ENCODE measurements at regions not wholly inside any gene's neighbourhood (a gene's known extent, or its start where the extent isn't known, plus 50 kb on each side); places are given as distances from the start of the nearest gene placed in this dataset.

DNA sequence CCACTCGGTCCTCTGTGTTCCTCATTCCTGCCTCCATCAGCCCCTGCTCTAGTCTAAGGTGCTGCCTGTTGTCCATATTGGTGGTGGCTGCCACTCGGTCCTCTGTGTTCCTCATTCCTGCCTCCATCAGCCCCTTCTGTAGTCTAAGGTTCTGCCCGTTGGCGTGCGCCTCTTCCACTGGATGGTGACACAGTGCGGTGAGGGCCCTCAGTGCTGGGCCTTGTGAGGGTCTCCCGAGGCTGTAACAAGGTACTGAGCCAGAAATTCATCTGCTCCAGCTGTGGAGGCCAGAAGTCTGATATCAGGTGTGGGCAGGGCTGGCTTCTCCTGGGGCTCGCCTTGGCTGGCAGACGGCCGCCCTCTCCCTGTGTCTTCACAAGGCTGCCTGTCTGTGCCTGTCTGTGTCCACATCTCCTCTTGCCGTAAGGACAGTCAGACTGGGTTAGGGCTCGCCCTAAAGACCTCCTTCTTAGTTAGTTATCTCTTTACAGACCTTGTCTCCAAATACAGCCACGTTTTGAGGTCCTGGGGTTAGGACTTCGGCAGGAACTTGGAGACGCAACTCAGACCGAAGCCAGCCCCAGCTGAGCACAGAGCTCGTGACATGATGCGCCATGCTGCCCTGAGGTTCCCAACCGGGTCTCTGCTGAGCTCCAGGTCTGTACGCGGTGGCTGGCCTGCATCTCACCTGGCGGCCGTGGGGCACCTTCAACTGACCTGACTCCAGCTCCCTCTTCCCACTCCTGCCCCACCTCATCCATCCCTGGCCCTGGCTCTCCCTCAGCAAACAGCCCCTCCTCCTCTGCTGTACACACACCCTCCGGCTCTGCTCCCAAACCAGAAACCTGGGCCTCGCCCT, 181.4 kb upstream of the SHH start:
- TF ChIP-seq, protein P1, sequence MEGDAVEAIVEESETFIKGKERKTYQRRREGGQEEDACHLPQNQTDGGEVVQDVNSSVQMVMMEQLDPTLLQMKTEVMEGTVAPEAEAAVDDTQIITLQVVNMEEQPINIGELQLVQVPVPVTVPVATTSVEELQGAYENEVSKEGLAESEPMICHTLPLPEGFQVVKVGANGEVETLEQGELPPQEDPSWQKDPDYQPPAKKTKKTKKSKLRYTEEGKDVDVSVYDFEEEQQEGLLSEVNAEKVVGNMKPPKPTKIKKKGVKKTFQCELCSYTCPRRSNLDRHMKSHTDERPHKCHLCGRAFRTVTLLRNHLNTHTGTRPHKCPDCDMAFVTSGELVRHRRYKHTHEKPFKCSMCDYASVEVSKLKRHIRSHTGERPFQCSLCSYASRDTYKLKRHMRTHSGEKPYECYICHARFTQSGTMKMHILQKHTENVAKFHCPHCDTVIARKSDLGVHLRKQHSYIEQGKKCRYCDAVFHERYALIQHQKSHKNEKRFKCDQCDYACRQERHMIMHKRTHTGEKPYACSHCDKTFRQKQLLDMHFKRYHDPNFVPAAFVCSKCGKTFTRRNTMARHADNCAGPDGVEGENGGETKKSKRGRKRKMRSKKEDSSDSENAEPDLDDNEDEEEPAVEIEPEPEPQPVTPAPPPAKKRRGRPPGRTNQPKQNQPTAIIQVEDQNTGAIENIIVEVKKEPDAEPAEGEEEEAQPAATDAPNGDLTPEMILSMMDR (conservative IDR thresholded peaks at IDR 0.05 in 1 of 2, IDR thresholded peaks at IDR 0.05 in 1 of 2; ENCODE audit: low read depth in 1 of 2, low read length in 2 of 2): no peak
- TF ChIP-seq EZH2 (IDR thresholded peaks at IDR 0.05; ENCODE audit: low read length, missing control alignments): no peak
